Endothelial cell of umbilical vein (primary cell): ENCODE measurements at regions not wholly inside any gene's neighbourhood (a gene's known extent, or its start where the extent isn't known, plus 50 kb on each side); places are given as distances from the start of the nearest gene placed in this dataset.

Source experiments
- CTCF ChIP-seq, 2 donors: IDR thresholded peaks; 1 replicate in 1 of 2; 2 replicates in 1 of 2; pipeline ENCODE4 v1.5.1; 2011; ENCODE audit warnings: low read length in 2 of 2, mild to moderate bottlenecking in 2 of 2, moderate library complexity in 2 of 2, control low read depth in 1 of 2, inconsistent platforms in 1 of 2, low read depth in 1 of 2; ENCODE audit not compliant: insufficient read depth in 1 of 2; ENCODE audit errors: extremely low read depth in 1 of 2
- JUN ChIP-seq: IDR thresholded peaks from 2 replicates; pipeline ENCODE4 v1.6.1; 2011; ENCODE audit warnings: borderline replicate concordance, low read depth; ENCODE audit not compliant: insufficient read length, insufficient read depth
- MAX ChIP-seq: IDR thresholded peaks from 2 replicates; pipeline ENCODE4 v1.6.1; 2011; ENCODE audit not compliant: insufficient read depth, insufficient read length
- POLR2A ChIP-seq: IDR thresholded peaks from 2 replicates; pipeline ENCODE4 v1.6.1; 2012; ENCODE audit warnings: low read depth, mild to moderate bottlenecking, control low read depth, low read length
- POLR2AphosphoS5 ChIP-seq: IDR thresholded peaks from 2 replicates; pipeline ENCODE4 v1.6.1; 2012; ENCODE audit warnings: low read depth, mild to moderate bottlenecking, control low read depth, low read length, moderate library complexity; ENCODE audit not compliant: insufficient read depth

GRCh38 chrX:40988100-40988499 is 97.1 kb upstream of the USP9X start:
- no peak for TF ChIP-seq CTCF (IDR thresholded peaks at IDR 0.05; ENCODE audit: extremely low read depth in 1 of 2, insufficient read depth in 1 of 2, low read depth in 1 of 2, low read length in 2 of 2)
- no peak for TF ChIP-seq MAX
- no peak for TF ChIP-seq POLR2A
- no peak for TF ChIP-seq POLR2AphosphoS5
- TF ChIP-seq JUN, result no peak
